Ovary (tissue), 3 donors: ENCODE measurements at regions not wholly inside any gene's neighbourhood (a gene's known extent, or its start where the extent isn't known, plus 50 kb on each side); places are given as distances from the start of the nearest gene placed in this dataset.

Experiments
- CTCF ChIP-seq, 3 donors: fragments of 450-650 bp in 2 of 3; fragments of 200-600 bp in 1 of 3; IDR thresholded peaks; one replicate each; pipeline versions ENCODE4 v1.5.1 to v1.8.0; 2016 to 2022; ENCODE audit warnings: antibody characterized with exemption in 3 of 3, mild to moderate bottlenecking in 1 of 3
- EP300 ChIP-seq: sonication (generic); formaldehyde crosslinking; IDR thresholded peaks from one replicate; pipeline ENCODE4 v1.6.1; 2017; ENCODE audit warnings: antibody characterized with exemption
- POLR2A ChIP-seq: fragments of 450-650 bp; IDR thresholded peaks from one replicate; pipeline ENCODE4 v1.6.1; 2017; ENCODE audit warnings: antibody characterized with exemption, mild to moderate bottlenecking, moderate library complexity
- donor health status: DM: no; HTN: no; CAD: no.

GRCh38 chr1:199322278-199322677 is 683.4 kb downstream of the PTPRC start:
- no peak for TF ChIP-seq POLR2A
- TF ChIP-seq CTCF (IDR thresholded peaks at IDR 0.05): no peak
- no peak for TF ChIP-seq EP300
